OCI-LY1 (cell line): ENCODE measurements at regions not wholly inside any gene's neighbourhood (a gene's known extent, or its start where the extent isn't known, plus 50 kb on each side); places are given as distances from the start of the nearest gene placed in this dataset.
"Not testable (repeated sequence)": the region's sequence is repeated elsewhere in the genome, so short reads cannot be mapped to it uniquely, and the experiment has no call there.

Experiments used
- H2AFZ ChIP-seq: fragments of 200-600 bp; sonication (generic), shearing (Covaris generic); 2 replicates; pipeline ENCODE4 v1.6.0; 2014; ENCODE audit warnings: antibody characterized with exemption, mild to moderate bottlenecking, low read length
- H3F3A ChIP-seq: fragments of 200-600 bp; sonication (generic), shearing (Covaris generic); 2 replicates; pipeline ENCODE4 v1.6.0; 2014; ENCODE audit warnings: mild to moderate bottlenecking, antibody characterized with exemption, low read length, moderate library complexity; ENCODE audit not compliant: insufficient read depth
- H3K27ac ChIP-seq: fragments of 200-600 bp; sonication (generic); 2 replicates; pipeline ENCODE4 v1.5.1; 2014; ENCODE audit warnings: low read length, mixed run types, mild to moderate bottlenecking, low read depth; ENCODE audit not compliant: poor library complexity, severe bottlenecking
- H3K27me3 ChIP-seq: fragments of 200-600 bp; sonication (generic); 2 replicates; pipeline ENCODE4 v1.6.0; 2014; ENCODE audit warnings: antibody characterized with exemption, mild to moderate bottlenecking, low read length, moderate library complexity; ENCODE audit not compliant: insufficient read depth
- H3K36me3 ChIP-seq: fragments of 200-600 bp; sonication (generic); 2 replicates; pipeline ENCODE4 v1.6.1; 2014; ENCODE audit warnings: mild to moderate bottlenecking, antibody characterized with exemption, low read length, moderate library complexity, mixed read lengths; ENCODE audit not compliant: insufficient read depth
- H3K4me1 ChIP-seq: fragments of 200-600 bp; sonication (generic); 2 replicates; pipeline ENCODE4 v1.5.1; 2014; ENCODE audit warnings: mild to moderate bottlenecking, low read length, moderate library complexity; ENCODE audit not compliant: insufficient read depth, severe bottlenecking
- H3K4me2 ChIP-seq: fragments of 200-600 bp; sonication (generic), shearing (Covaris generic); 2 replicates; pipeline ENCODE4 v1.6.1; 2014; ENCODE audit warnings: low read length
- H3K4me3 ChIP-seq: fragments of 200-600 bp; sonication (generic); 2 replicates; pipeline ENCODE4 v1.5.1; 2014; ENCODE audit warnings: low read length, low read depth, mild to moderate bottlenecking, mixed read lengths; ENCODE audit not compliant: poor library complexity, severe bottlenecking
- H3K79me2 ChIP-seq: fragments of 200-600 bp; shearing (Covaris generic); 2 replicates; pipeline ENCODE4 v1.6.1; 2016; ENCODE audit warnings: mixed run types, low read length, mixed read lengths; ENCODE audit not compliant: insufficient read depth
- H3K9ac ChIP-seq: fragments of 200-600 bp; sonication (generic), shearing (Covaris generic); 2 replicates; pipeline ENCODE4 v1.6.1; 2014; ENCODE audit warnings: mild to moderate bottlenecking, low read length, mixed read lengths
- H3K9me2 ChIP-seq: fragments of 200-600 bp; sonication (generic), shearing (Covaris generic); 2 replicates; pipeline ENCODE4 v1.6.1; 2014; ENCODE audit warnings: low read depth, mild to moderate bottlenecking, low read length, mixed read lengths
- H3K9me3 ChIP-seq: fragments of 200-600 bp; shearing (Covaris generic); 2 replicates; pipeline ENCODE4 v1.6.1; 2014; ENCODE audit warnings: low read length, mixed read lengths
- H4K20me1 ChIP-seq: fragments of 200-600 bp; sonication (generic), shearing (Covaris generic); 2 replicates; pipeline ENCODE4 v1.6.0; 2016; ENCODE audit warnings: mild to moderate bottlenecking, low read length; ENCODE audit not compliant: insufficient read depth
- CTCF ChIP-seq: fragments of 200-600 bp; sonication (generic), shearing (Covaris generic); IDR thresholded peaks from 2 replicates; pipeline ENCODE4 v1.5.1; 2017; ENCODE audit warnings: mild to moderate bottlenecking, antibody characterized with exemption, low read length, moderate library complexity, mixed read lengths
- EZH2 ChIP-seq: fragments of 200-600 bp; sonication (generic), shearing (Covaris generic); IDR thresholded peaks from 2 replicates; pipeline ENCODE4 v1.8.0; 2017; ENCODE audit warnings: borderline replicate concordance, mixed run types, mild to moderate bottlenecking, antibody characterized with exemption, low read length, moderate library complexity, mixed read lengths

- no peaks in the 10 kb centered on the region for H3F3A ChIP-seq
- no peak overlapping the region for H3K9ac ChIP-seq
- no peak overlapping the region for H2AFZ ChIP-seq
- H3K36me3 ChIP-seq: no peaks in the 10 kb centered on the region
- H3K9me3 ChIP-seq: no peaks in the 10 kb centered on the region
- no peaks in the 10 kb centered on the region for H3K4me1 ChIP-seq
- H3K9me2 ChIP-seq: no peaks in the 10 kb centered on the region
- no peak for TF ChIP-seq CTCF
- TF ChIP-seq EZH2: no peak
- H3K27me3 ChIP-seq: no peaks in the 10 kb centered on the region
- no peak overlapping the region for H3K4me3 ChIP-seq
- H3K4me2 ChIP-seq: no peak overlapping the region
- no peaks in the 10 kb centered on the region for H3K79me2 ChIP-seq
- no peak overlapping the region for H3K27ac ChIP-seq
- H4K20me1 ChIP-seq: no peaks in the 10 kb centered on the region
Measured at GRCh38 chr10:15954188-15954587, 93.9 kb upstream of the MINDY3 start.

DNA sequence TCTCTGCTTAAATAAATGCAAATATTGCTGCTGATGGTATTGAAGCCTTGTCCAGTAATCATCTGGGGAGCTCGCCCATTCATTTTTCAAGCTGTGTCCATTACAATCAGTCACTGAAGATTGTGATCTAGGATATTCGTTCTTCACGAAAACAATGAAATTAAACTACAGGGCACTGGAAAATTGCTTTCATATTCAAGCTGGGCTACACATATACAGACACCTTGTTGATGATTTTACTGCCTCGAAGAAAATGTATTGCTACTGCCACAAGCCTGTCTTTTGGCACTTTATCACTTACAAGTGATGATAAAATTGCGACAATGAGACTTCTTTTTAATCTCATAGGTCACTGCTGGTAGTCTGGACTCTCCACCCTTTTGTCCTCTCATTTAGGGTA is 100.0 kb upstream of the MINDY3 start:
- no peaks in the 10 kb centered on the region for H3K27me3 ChIP-seq
- H3F3A ChIP-seq: no peaks in the 10 kb centered on the region
- H4K20me1 ChIP-seq: no peaks in the 10 kb centered on the region
- no peaks in the 10 kb centered on the region for H3K4me1 ChIP-seq
- no peaks in the 10 kb centered on the region for H3K9me2 ChIP-seq
- no peak overlapping the region for H3K9ac ChIP-seq
- no peaks in the 10 kb centered on the region for H3K79me2 ChIP-seq
- TF ChIP-seq CTCF (no peak), EZH2 (no peak)
- no peak overlapping the region for H3K4me2 ChIP-seq
- no peak overlapping the region for H2AFZ ChIP-seq
- H3K4me3 ChIP-seq: no peak overlapping the region
- no peaks in the 10 kb centered on the region for H3K36me3 ChIP-seq
- H3K9me3 ChIP-seq: no peaks in the 10 kb centered on the region
- no peak overlapping the region for H3K27ac ChIP-seq

DNA sequence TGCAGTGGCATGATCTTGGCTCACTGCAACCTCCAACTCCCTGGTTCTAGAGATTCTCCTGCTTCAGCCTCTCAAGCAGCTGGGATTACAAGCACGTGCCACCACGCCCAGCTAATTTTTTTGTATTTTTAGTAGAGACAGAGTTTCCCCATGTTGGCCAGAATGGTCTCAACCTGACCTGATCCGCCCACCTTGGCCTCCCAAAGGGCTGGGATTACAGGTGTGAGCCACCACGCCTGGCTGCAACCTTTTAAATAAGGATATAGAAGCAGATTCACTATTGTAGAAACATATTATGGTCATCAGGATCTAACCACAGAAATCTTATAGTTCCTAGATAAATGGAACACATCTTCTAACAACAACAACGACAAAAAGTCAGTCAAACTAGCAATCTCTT is 112.4 kb upstream of the MINDY3 start:
- H3K27ac ChIP-seq, H3K9me2 ChIP-seq, H3K4me3 ChIP-seq, H2AFZ ChIP-seq, H3K27me3 ChIP-seq, H3K9me3 ChIP-seq, H3K4me2 ChIP-seq, H3K79me2 ChIP-seq, H3K9ac ChIP-seq, H4K20me1 ChIP-seq, H3K36me3 ChIP-seq, H3K4me1 ChIP-seq, H3F3A ChIP-seq: not testable (repeated sequence)

- Histone ChIP-seq H2AFZ (no peak overlapping the region), H3K27ac (no peak overlapping the region), H3K9ac (no peak overlapping the region), H3K79me2 (no peaks in the 10 kb centered on the region), H3K27me3 (no peaks in the 10 kb centered on the region), H3K4me3 (no peak overlapping the region), H3K9me2 (no peaks in the 10 kb centered on the region; the same call in 1 of the 2 replicates), H3K4me1 (no peaks in the 10 kb centered on the region), H3F3A (no peaks in the 10 kb centered on the region), H3K9me3 (no peaks in the 10 kb centered on the region), H3K4me2 (no peak overlapping the region), H4K20me1 (no peaks in the 10 kb centered on the region), H3K36me3 (no peaks in the 10 kb centered on the region)
- TF ChIP-seq CTCF (no peak), EZH2 (no peak)
Measured at GRCh38 chr10:15985690-15986089, 125.4 kb upstream of the MINDY3 start.
